NCI-H69 (cell line): ENCODE measurements at regions not wholly inside any gene's neighbourhood (a gene's known extent, or its start where the extent isn't known, plus 50 kb on each side); places are given as distances from the start of the nearest gene placed in this dataset.

ENCODE experiments used
- DNase-seq: peaks from one replicate; lab custom pipeline; 2025; lab: John Stamatoyannopoulos, UW

GRCh38 chr13:72168126-72168855 is 301.3 kb upstream of the DACH1 start:
- DNase-seq = no peak

GRCh38 chr13:72166102-72166650 is 299.2 kb upstream of the DACH1 start:
- DNase-seq = peak; percentile 31

GRCh38 chr13:72165276-72165675 is 298.3 kb upstream of the DACH1 start:
- peak; percentile 29 for DNase-seq

GRCh38 chr13:72164811-72165210 is 297.8 kb upstream of the DACH1 start:
- DNase-seq = peak; percentile 50

- DNase-seq = peak; percentile 35
Observed at GRCh38 chr13:72163678-72164077, 296.7 kb upstream of the DACH1 start.

- peak; percentile 4 for DNase-seq
Observed at GRCh38 chr13:72160977-72161376, 294.0 kb upstream of the DACH1 start.

GRCh38 chr13:72156760-72157159 is 289.8 kb upstream of the DACH1 start:
- DNase-seq = no peak

GRCh38 chr13:72153272-72153671 is 286.3 kb upstream of the DACH1 start:
- DNase-seq = no peak

GRCh38 chr13:72151241-72151640 is 284.2 kb upstream of the DACH1 start:
- DNase-seq = no peak

GRCh38 chr13:72150502-72150901 is 283.5 kb upstream of the DACH1 start:
- DNase-seq = no peak

GRCh38 chr13:72149701-72150100 is 282.7 kb upstream of the DACH1 start:
- no peak for DNase-seq

GRCh38 chr13:72146816-72147215 is 279.8 kb upstream of the DACH1 start:
- DNase-seq = no peak

- no peak for DNase-seq
Observed at GRCh38 chr13:72145383-72145782, 278.4 kb upstream of the DACH1 start.

- DNase-seq = no peak
Observed at GRCh38 chr13:72144636-72145035, 277.6 kb upstream of the DACH1 start.

GRCh38 chr13:72141855-72142519 is 275.0 kb upstream of the DACH1 start:
- DNase-seq = no peak

GRCh38 chr13:72139192-72139591 is 272.2 kb upstream of the DACH1 start:
- DNase-seq = no peak

- no peak for DNase-seq
Observed at GRCh38 chr13:72132075-72132474, 265.1 kb upstream of the DACH1 start.

GRCh38 chr13:72129117-72129516 is 262.1 kb upstream of the DACH1 start:
- no peak for DNase-seq

GRCh38 chr13:72127031-72127430 is 260.0 kb upstream of the DACH1 start:
- DNase-seq = no peak

GRCh38 chr13:72126424-72126823 is 259.4 kb upstream of the DACH1 start:
- no peak for DNase-seq

- no peak for DNase-seq
Observed at GRCh38 chr13:72125561-72125960, 258.6 kb upstream of the DACH1 start.

GRCh38 chr13:72122661-72123255 is 255.8 kb upstream of the DACH1 start:
- DNase-seq = no peak

GRCh38 chr13:72121466-72121865 is 254.5 kb upstream of the DACH1 start:
- DNase-seq = no peak
